Stimulated activated naive B cell treated with anti-CD40 and anti-IgM and Interleukin-4, amounts not matched to agents 10 μg/mL and 1 μg/mL and 100 μg/mL, for 72 hours (primary cell): ENCODE measurements at regions not wholly inside any gene's neighbourhood (a gene's known extent, or its start where the extent isn't known, plus 50 kb on each side); places are given as distances from the start of the nearest gene placed in this dataset.
"Not testable (repeated sequence)": the region's sequence is repeated elsewhere in the genome, so short reads cannot be mapped to it uniquely, and the experiment has no call there.

Source experiments
- ATAC-seq, 2 donors: fragments of 150-1000 bp; cut with Tn5 transposase; replicated peaks; 2 replicates each; pipeline ENCODE4 v1.10.0; 2021; ENCODE audit warnings: moderate library complexity in 1 of 2
- DNase-seq: peaks from one replicate; pipeline ENCODE4 v3.0.0; 2021
- H3K27ac Mint-ChIP-seq: one replicate; pipeline ENCODE4 v1.8.0; 2022; ENCODE audit warnings: mild to moderate bottlenecking, mixed read lengths
- H3K27me3 Mint-ChIP-seq, 2 donors: one replicate each; pipeline ENCODE4 v1.8.0; 2022; ENCODE audit warnings: mixed read lengths in 2 of 2
- H3K36me3 Mint-ChIP-seq, 2 donors: one replicate each; pipeline ENCODE4 v1.8.0; 2022; ENCODE audit warnings: mixed read lengths in 2 of 2, mild to moderate bottlenecking in 1 of 2
- H3K4me1 Mint-ChIP-seq, 2 donors: one replicate each; pipeline ENCODE4 v1.8.0; 2022; ENCODE audit warnings: mixed read lengths in 2 of 2, mild to moderate bottlenecking in 1 of 2
- H3K4me3 Mint-ChIP-seq, 2 donors: one replicate each; pipeline ENCODE4 v1.8.0; 2022; ENCODE audit warnings: mild to moderate bottlenecking in 2 of 2, mixed read lengths in 2 of 2, moderate library complexity in 1 of 2
- H3K9me3 Mint-ChIP-seq, 2 donors: one replicate each; pipeline ENCODE4 v1.8.0; 2022; ENCODE audit warnings: mixed read lengths in 2 of 2, mild to moderate bottlenecking in 1 of 2

- not testable (repeated sequence) for H3K4me3 Mint-ChIP-seq, H3K27me3 Mint-ChIP-seq, ATAC-seq, H3K9me3 Mint-ChIP-seq, DNase-seq, H3K27ac Mint-ChIP-seq, H3K4me1 Mint-ChIP-seq, H3K36me3 Mint-ChIP-seq
Measured at GRCh38 chr6:5873976-5874375, 132.7 kb downstream of the NRN1 start.

- H3K9me3 Mint-ChIP-seq, result peaks cover 4 to 8% of the 10 kb centered on the region in 2 donors
- H3K4me3 Mint-ChIP-seq, result no peak overlapping the region
- no peak overlapping the region for H3K27ac Mint-ChIP-seq
- no peaks in the 10 kb centered on the region for H3K27me3 Mint-ChIP-seq
- peaks cover 7 to 9% of the 10 kb centered on the region in 2 donors for H3K4me1 Mint-ChIP-seq
- DNase-seq, result peak; percentile 18
- peaks cover 3 to 4% of the 10 kb centered on the region in 2 donors for H3K36me3 Mint-ChIP-seq
- peak; percentile 84 to 93 for ATAC-seq
Measured at GRCh38 chr6:5871296-5871695, 135.4 kb downstream of the NRN1 start.

- H3K4me1 Mint-ChIP-seq, result peaks cover 16 to 18% of the 10 kb centered on the region in 2 donors
- peaks cover 8 to 9% of the 10 kb centered on the region in 2 donors for H3K9me3 Mint-ChIP-seq
- ATAC-seq (no peak), DNase-seq (no peak)
- no peak overlapping the region for H3K27ac Mint-ChIP-seq
- H3K27me3 Mint-ChIP-seq, result no peaks in the 10 kb centered on the region
- no peak overlapping the region for H3K4me3 Mint-ChIP-seq
- peaks cover 3 to 9% of the 10 kb centered on the region in 2 donors for H3K36me3 Mint-ChIP-seq
Measured at GRCh38 chr6:5869676-5870075, 137.0 kb downstream of the NRN1 start.

GRCh38 chr6:5869261-5869660, 137.5 kb downstream of the NRN1 start:
- peaks cover 3 to 10% of the 10 kb centered on the region in 2 donors for H3K36me3 Mint-ChIP-seq
- H3K27ac Mint-ChIP-seq, result no peak overlapping the region

GRCh38 chr6:5866547-5867051, 140.1 kb downstream of the NRN1 start:
- no peaks in the 10 kb centered on the region for H3K27me3 Mint-ChIP-seq
- peaks cover 13 to 18% of the 10 kb centered on the region in 2 donors for H3K4me1 Mint-ChIP-seq
- no peak overlapping the region for H3K4me3 Mint-ChIP-seq
- no peak for DNase-seq
- H3K27ac Mint-ChIP-seq, result no peak overlapping the region
- ATAC-seq, result peak in 1 of 2 donors; percentile 12
- peaks cover 4 to 11% of the 10 kb centered on the region in 2 donors for H3K9me3 Mint-ChIP-seq
- H3K36me3 Mint-ChIP-seq, result peaks cover 0 to 12% of the 10 kb centered on the region in 2 donors

More at GRCh38 chr6:5869261-5869660, 137.5 kb downstream of the NRN1 start:
- ATAC-seq (no peak), DNase-seq (no peak)
- H3K4me1 Mint-ChIP-seq, result peaks cover 16 to 18% of the 10 kb centered on the region in 2 donors
- no peak overlapping the region for H3K4me3 Mint-ChIP-seq
- peaks cover 8 to 9% of the 10 kb centered on the region in 2 donors for H3K9me3 Mint-ChIP-seq
- H3K27me3 Mint-ChIP-seq, result no peaks in the 10 kb centered on the region

- H3K27me3 Mint-ChIP-seq, result peaks cover 0 to 3% of the 10 kb centered on the region in 2 donors
Measured at GRCh38 chr6:5865506-5866031, 141.2 kb downstream of the NRN1 start.

GRCh38 chr6:5860849-5861248, 145.9 kb downstream of the NRN1 start:
- no peak overlapping the region for H3K27ac Mint-ChIP-seq
- peaks cover 0 to 12% of the 10 kb centered on the region in 2 donors for H3K36me3 Mint-ChIP-seq
- H3K9me3 Mint-ChIP-seq, result peaks cover 2 to 11% of the 10 kb centered on the region in 2 donors
- H3K4me1 Mint-ChIP-seq, result peaks cover 8 to 9% of the 10 kb centered on the region in 2 donors
- ATAC-seq (no peak), DNase-seq (no peak)
- H3K27me3 Mint-ChIP-seq, result peaks cover 3 to 14% of the 10 kb centered on the region in 2 donors
- H3K4me3 Mint-ChIP-seq, result no peak overlapping the region

More at GRCh38 chr6:5865506-5866031, 141.2 kb downstream of the NRN1 start:
- peaks cover 0 to 12% of the 10 kb centered on the region in 2 donors for H3K36me3 Mint-ChIP-seq
- ATAC-seq (no peak), DNase-seq (no peak)
- H3K9me3 Mint-ChIP-seq, result peaks cover 2 to 11% of the 10 kb centered on the region in 2 donors
- no peak overlapping the region for H3K27ac Mint-ChIP-seq
- peaks cover 13 to 18% of the 10 kb centered on the region in 2 donors for H3K4me1 Mint-ChIP-seq
- no peak overlapping the region for H3K4me3 Mint-ChIP-seq

GRCh38 chr6:5855787-5856470, 150.8 kb downstream of the NRN1 start:
- DNase-seq, result no peak
- no peak overlapping the region for H3K4me3 Mint-ChIP-seq
- H3K4me1 Mint-ChIP-seq, result peaks cover 0 to 2% of the 10 kb centered on the region in 2 donors
- H3K27ac Mint-ChIP-seq, result no peak overlapping the region
- H3K36me3 Mint-ChIP-seq, result no peaks in the 10 kb centered on the region
- no peak for ATAC-seq
- H3K27me3 Mint-ChIP-seq, result peaks cover 0 to 14% of the 10 kb centered on the region in 2 donors
- no peaks in the 10 kb centered on the region for H3K9me3 Mint-ChIP-seq

- no peaks in the 10 kb centered on the region for H3K9me3 Mint-ChIP-seq
- no peaks in the 10 kb centered on the region for H3K36me3 Mint-ChIP-seq
- peaks cover 6 to 21% of the 10 kb centered on the region in 2 donors for H3K27me3 Mint-ChIP-seq
- no peak overlapping the region for H3K27ac Mint-ChIP-seq
- no peak for ATAC-seq
- peaks cover 0 to 5% of the 10 kb centered on the region in 2 donors for H3K4me1 Mint-ChIP-seq
- DNase-seq, result no peak
- H3K4me3 Mint-ChIP-seq, result no peak overlapping the region
Measured at GRCh38 chr6:5854899-5855298, 151.8 kb downstream of the NRN1 start.

- no peaks in the 10 kb centered on the region for H3K36me3 Mint-ChIP-seq
- no peaks in the 10 kb centered on the region for H3K9me3 Mint-ChIP-seq
- H3K27me3 Mint-ChIP-seq, result peaks cover 12 to 18% of the 10 kb centered on the region in 2 donors
- DNase-seq (peak; percentile 70), ATAC-seq (peak; percentile 97 to 98)
- H3K27ac Mint-ChIP-seq, result peak overlapping the region; percentile 83
- peaks cover 0 to 5% of the 10 kb centered on the region in 2 donors for H3K4me1 Mint-ChIP-seq
- H3K4me3 Mint-ChIP-seq, result peak overlapping the region; percentile 80 to 83
Measured at GRCh38 chr6:5851261-5851757, 155.4 kb downstream of the NRN1 start.

GRCh38 chr6:5850848-5851255, 155.9 kb downstream of the NRN1 start:
- no peaks in the 10 kb centered on the region for H3K36me3 Mint-ChIP-seq

GRCh38 chr6:5846889-5847288, 159.8 kb downstream of the NRN1 start:
- H3K4me3 Mint-ChIP-seq, result no peak overlapping the region

More at GRCh38 chr6:5850848-5851255, 155.9 kb downstream of the NRN1 start:
- Mint-ChIP-seq H3K27me3 (peaks cover 13 to 17% of the 10 kb centered on the region in 2 donors), H3K4me1 (peaks cover 0 to 5% of the 10 kb centered on the region in 2 donors), H3K27ac (peak overlapping the region; percentile 37), H3K4me3 (peak overlapping the region; percentile 79 to 80), H3K9me3 (no peaks in the 10 kb centered on the region)
- ATAC-seq (peak; percentile 59 to 64), DNase-seq (no peak)

GRCh38 chr6:5846335-5846734, 160.4 kb downstream of the NRN1 start:
- no peak for ATAC-seq
- peaks cover 21 to 23% of the 10 kb centered on the region in 2 donors for H3K27me3 Mint-ChIP-seq

More at GRCh38 chr6:5846889-5847288, 159.8 kb downstream of the NRN1 start:
- peaks cover 0 to 2% of the 10 kb centered on the region in 2 donors for H3K9me3 Mint-ChIP-seq
- no peak overlapping the region for H3K27ac Mint-ChIP-seq
- ATAC-seq, result no peak
- H3K27me3 Mint-ChIP-seq, result peaks cover 21 to 23% of the 10 kb centered on the region in 2 donors
- H3K4me1 Mint-ChIP-seq, result peaks cover 0 to 5% of the 10 kb centered on the region in 2 donors
- H3K36me3 Mint-ChIP-seq, result no peaks in the 10 kb centered on the region
- no peak for DNase-seq

GRCh38 chr6:5843078-5843477, 163.6 kb downstream of the NRN1 start:
- H3K27me3 Mint-ChIP-seq, result peaks cover 21 to 28% of the 10 kb centered on the region in 2 donors
- ATAC-seq (no peak), DNase-seq (no peak)
- H3K4me3 Mint-ChIP-seq, result no peak overlapping the region
- no peaks in the 10 kb centered on the region for H3K4me1 Mint-ChIP-seq
- peaks cover 0 to 2% of the 10 kb centered on the region in 2 donors for H3K9me3 Mint-ChIP-seq
- no peak overlapping the region for H3K27ac Mint-ChIP-seq
- no peaks in the 10 kb centered on the region for H3K36me3 Mint-ChIP-seq

More at GRCh38 chr6:5846335-5846734, 160.4 kb downstream of the NRN1 start:
- Mint-ChIP-seq H3K36me3 (no peaks in the 10 kb centered on the region), H3K9me3 (peaks cover 0 to 2% of the 10 kb centered on the region in 2 donors), H3K4me3 (no peak overlapping the region), H3K4me1 (peaks cover 0 to 3% of the 10 kb centered on the region in 2 donors), H3K27ac (no peak overlapping the region)
- DNase-seq, result no peak
